ENCODE measurements at regions not wholly inside any gene's neighbourhood (a gene's known extent, or its start where the extent isn't known, plus 50 kb on each side); places are given as distances from the start of the nearest gene placed in this dataset.

- TF ChIP-seq CTCF (IDR thresholded peaks at IDR 0.05 in 2 of 3, conservative IDR thresholded peaks at IDR 0.05 in 1 of 3; ENCODE audit: borderline replicate concordance in 1 of 3, insufficient read depth in 1 of 3, low read depth in 2 of 3, low read length in 2 of 3): no peak
Measured at GRCh38 chr6:14727494-14728395, 518.1 kb upstream of the JARID2 start (continued).

- Histone ChIP-seq H3K79me2 (ENCODE audit: insufficient read depth, low read length) (no peaks in the 10 kb centered on the region), H2AFZ (ENCODE audit: low read depth, low read length, poor library complexity, severe bottlenecking) (no peak overlapping the region), H3K9me3 (ENCODE audit: control insufficient read depth in 1 of 2, insufficient read depth in 1 of 2, low read depth in 1 of 2, low read length in 2 of 2) (no peaks in the 10 kb centered on the region), H3K4me3 (replicated peaks in 1 of 2; ENCODE audit: low read depth in 1 of 2, low read length in 2 of 2) (no peak overlapping the region), H3K4me2 (ENCODE audit: low read length) (no peak overlapping the region), H3K9me2 (ENCODE audit: insufficient read depth) (no peaks in the 10 kb centered on the region), H3K36me3 (ENCODE audit: control insufficient read depth in 1 of 2, insufficient read depth in 2 of 2, low read length in 2 of 2) (no peaks in the 10 kb centered on the region), H4K20me1 (ENCODE audit: insufficient read depth) (no peaks in the 10 kb centered on the region), H3K27ac (ENCODE audit: low read depth, low read length) (no peak overlapping the region), H3K4me1 (ENCODE audit: control insufficient read depth in 1 of 2, insufficient read depth in 2 of 2, low read length in 2 of 2) (peaks cover 13 to 36% of the 10 kb centered on the region in 2 experiments), H3K9ac (ENCODE audit: low read length) (no peak overlapping the region), H3K27me3 (ENCODE audit: insufficient read depth, low read length) (no peaks in the 10 kb centered on the region)
- no peak for ATAC-seq
- DNase-seq (ENCODE audit: low read depth, low spot score): no peak
- no TSS peak for BruUV-seq (replicated peaks)
- CTCF ChIA-PET: no interaction called here
- RAD21 ChIA-PET (ENCODE audit: low non-redundant PET in 1 of 2, low total read pairs in 2 of 2, uncharacterized antibody in 2 of 2, unreplicated experiment in 2 of 2): no interaction called here
- POLR2A ChIA-PET: no interaction called here
- intact Hi-C loops (cut with micrococcal nuclease): no loop called here
- TF ChIP-seq RAD21 (IDR thresholded peaks at IDR 0.05; ENCODE audit: low read depth) (no peak), CEBPB (IDR thresholded peaks at IDR 0.05; ENCODE audit: low read depth) (peak; percentile 82), TCF7L2 (IDR thresholded peaks at IDR 0.05; ENCODE audit: borderline replicate concordance, extremely low read depth, insufficient read depth, insufficient read length) (peak; percentile 39), ELF1 (IDR thresholded peaks at IDR 0.05; ENCODE audit: borderline replicate concordance, low read depth) (no peak), JUND (IDR thresholded peaks at IDR 0.05) (no peak; the same call in 1 of the 2 replicates), ZBTB33 (IDR thresholded peaks at IDR 0.05; ENCODE audit: extremely low read depth, insufficient replicate concordance, low read length) (no peak)
Measured at GRCh38 chr6:14728396-14729024, 517.4 kb upstream of the JARID2 start.

All from HCT116 (cell line).